NCI-H774 (cell line): ENCODE measurements at regions not wholly inside any gene's neighbourhood (a gene's known extent, or its start where the extent isn't known, plus 50 kb on each side); places are given as distances from the start of the nearest gene placed in this dataset.
A peak's percentile ranks its signal among the peaks of the same experiment; 100 is the strongest.
"Not testable (repeated sequence)": the region's sequence is repeated elsewhere in the genome, so short reads cannot be mapped to it uniquely, and the experiment has no call there.

Experiments
- DNase-seq: peaks from one replicate; lab custom pipeline; 2025; lab: John Stamatoyannopoulos, UW

GRCh38 chr5:29161399-29162291 is 2031.8 kb upstream of the CDH6 start:
- peak; percentile 33 for DNase-seq

GRCh38 chr5:29157975-29158374 is 2035.5 kb upstream of the CDH6 start:
- no peak for DNase-seq

- no peak for DNase-seq
These were observed 2042.6 kb upstream of the CDH6 start for GRCh38 chr5:29150840-29151239.

- no peak for DNase-seq
These were observed 2044.9 kb upstream of the CDH6 start for GRCh38 chr5:29148581-29148980.

- no peak for DNase-seq
These were observed 2045.4 kb upstream of the CDH6 start for GRCh38 chr5:29148073-29148472.

GRCh38 chr5:29143266-29143665 is 2050.2 kb upstream of the CDH6 start:
- DNase-seq, result no peak

GRCh38 chr5:29134418-29134817 is 2059.1 kb upstream of the CDH6 start:
- no peak for DNase-seq

GRCh38 chr5:29131285-29131684 is 2062.2 kb upstream of the CDH6 start:
- DNase-seq, result peak; percentile 68

- no peak for DNase-seq
These were observed 2062.7 kb upstream of the CDH6 start for GRCh38 chr5:29130786-29131185.

GRCh38 chr5:29127524-29128156 is 2065.8 kb upstream of the CDH6 start:
- not testable (repeated sequence) for DNase-seq

- DNase-seq, result not testable (repeated sequence)
These were observed 2067.0 kb upstream of the CDH6 start for GRCh38 chr5:29126462-29126861.

GRCh38 chr5:29122306-29122705 is 2071.2 kb upstream of the CDH6 start:
- DNase-seq, result no peak

GRCh38 chr5:29114331-29114768 is 2076.0 kb upstream of the CDH9 start:
- DNase-seq, result no peak

- DNase-seq, result no peak
These were observed 2075.1 kb upstream of the CDH9 start for GRCh38 chr5:29113516-29113915.

GRCh38 chr5:29099585-29099984 is 2061.2 kb upstream of the CDH9 start:
- no peak for DNase-seq

- DNase-seq, result no peak
These were observed 2051.3 kb upstream of the CDH9 start for GRCh38 chr5:29089591-29090130.

- DNase-seq, result no peak
These were observed 2046.8 kb upstream of the CDH9 start for GRCh38 chr5:29085142-29085541.

- no peak for DNase-seq
These were observed 2041.4 kb upstream of the CDH9 start for GRCh38 chr5:29079771-29080170.

GRCh38 chr5:29077451-29077850 is 2039.1 kb upstream of the CDH9 start:
- no peak for DNase-seq

- DNase-seq, result no peak
These were observed 2030.7 kb upstream of the CDH9 start for GRCh38 chr5:29069104-29069402.

GRCh38 chr5:29061381-29061780 is 2023.0 kb upstream of the CDH9 start:
- DNase-seq, result no peak

GRCh38 chr5:29054694-29055093 is 2016.3 kb upstream of the CDH9 start:
- no peak for DNase-seq

GRCh38 chr5:29054282-29054681 is 2015.9 kb upstream of the CDH9 start:
- no peak for DNase-seq
